ENCODE measurements at regions not wholly inside any gene's neighbourhood (a gene's known extent, or its start where the extent isn't known, plus 50 kb on each side); places are given as distances from the start of the nearest gene placed in this dataset.

GRCh38 chr7:94284104-94284503, 110.6 kb upstream of the COL1A2 start:
- 73 to 77% (median 76%) methylated on average over 2 of the region's 2 CpGs for WGBS, 4 donors
- Histone ChIP-seq H3K4me1 (no peaks in the 10 kb centered on the region), H3K36me3 (no peaks in the 10 kb centered on the region), H3K27me3 (no peaks in the 10 kb centered on the region), H3K9me3 (no peaks in the 10 kb centered on the region), H3K4me3 (no peak overlapping the region), H3K27ac (no peak overlapping the region)
- DNase-seq (no peak), ATAC-seq (no peak)
- intact Hi-C loops (cut with DNase I), result loop anchor here in 2 of 10 donors (10.0 kb wide), 2 partner anchors 231 to 371 kb away; partner anchors contain the start of gene SGCE (in 1 of the 2)
- TF ChIP-seq POLR2A (IDR thresholded peaks at IDR 0.05), result no peak
- TF ChIP-seq, protein P1, sequence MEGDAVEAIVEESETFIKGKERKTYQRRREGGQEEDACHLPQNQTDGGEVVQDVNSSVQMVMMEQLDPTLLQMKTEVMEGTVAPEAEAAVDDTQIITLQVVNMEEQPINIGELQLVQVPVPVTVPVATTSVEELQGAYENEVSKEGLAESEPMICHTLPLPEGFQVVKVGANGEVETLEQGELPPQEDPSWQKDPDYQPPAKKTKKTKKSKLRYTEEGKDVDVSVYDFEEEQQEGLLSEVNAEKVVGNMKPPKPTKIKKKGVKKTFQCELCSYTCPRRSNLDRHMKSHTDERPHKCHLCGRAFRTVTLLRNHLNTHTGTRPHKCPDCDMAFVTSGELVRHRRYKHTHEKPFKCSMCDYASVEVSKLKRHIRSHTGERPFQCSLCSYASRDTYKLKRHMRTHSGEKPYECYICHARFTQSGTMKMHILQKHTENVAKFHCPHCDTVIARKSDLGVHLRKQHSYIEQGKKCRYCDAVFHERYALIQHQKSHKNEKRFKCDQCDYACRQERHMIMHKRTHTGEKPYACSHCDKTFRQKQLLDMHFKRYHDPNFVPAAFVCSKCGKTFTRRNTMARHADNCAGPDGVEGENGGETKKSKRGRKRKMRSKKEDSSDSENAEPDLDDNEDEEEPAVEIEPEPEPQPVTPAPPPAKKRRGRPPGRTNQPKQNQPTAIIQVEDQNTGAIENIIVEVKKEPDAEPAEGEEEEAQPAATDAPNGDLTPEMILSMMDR (IDR thresholded peaks at IDR 0.05), result no peak

DNA sequence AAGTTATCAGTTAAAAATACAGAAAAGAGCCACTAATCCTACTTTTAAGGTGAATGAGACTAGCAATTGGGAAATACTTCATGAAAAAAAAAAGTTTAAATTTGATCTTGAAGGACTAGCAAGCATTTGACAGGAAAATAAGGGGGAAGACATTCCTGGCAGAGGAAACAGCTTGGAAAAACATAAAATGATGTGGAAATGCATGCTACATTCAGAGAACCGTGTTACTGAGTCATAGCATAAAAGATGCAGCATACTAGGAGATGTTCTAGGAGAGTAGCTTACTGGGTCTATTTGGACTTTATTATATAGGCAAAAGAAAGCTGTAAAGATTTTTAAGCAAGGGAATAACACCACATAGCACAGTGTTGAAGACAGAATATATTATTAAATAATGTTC, 108.6 kb upstream of the COL1A2 start:
- no peak for ATAC-seq
- H3K9me3 ChIP-seq, result no peaks in the 10 kb centered on the region
- 45 to 53% (median 49%) methylated on average over 1 of the region's 1 CpG for WGBS, 4 donors
- H3K4me1 ChIP-seq, result no peaks in the 10 kb centered on the region
- H3K36me3 ChIP-seq, result no peaks in the 10 kb centered on the region
- no peak overlapping the region for H3K4me3 ChIP-seq
- intact Hi-C loops (cut with DNase I), result loop anchor here in 3 of 10 donors (5.0 to 10.0 kb wide), 4 partner anchors 151 to 961 kb away; partner anchors contain the start of gene SGCE (in 1 of the 3)
- DNase-seq, result no peak
- H3K27me3 ChIP-seq, result no peaks in the 10 kb centered on the region
- TF ChIP-seq, protein P1 (IDR thresholded peaks at IDR 0.05), result no peak
- no peak for TF ChIP-seq POLR2A (IDR thresholded peaks at IDR 0.05)
- no peak overlapping the region for H3K27ac ChIP-seq

DNA sequence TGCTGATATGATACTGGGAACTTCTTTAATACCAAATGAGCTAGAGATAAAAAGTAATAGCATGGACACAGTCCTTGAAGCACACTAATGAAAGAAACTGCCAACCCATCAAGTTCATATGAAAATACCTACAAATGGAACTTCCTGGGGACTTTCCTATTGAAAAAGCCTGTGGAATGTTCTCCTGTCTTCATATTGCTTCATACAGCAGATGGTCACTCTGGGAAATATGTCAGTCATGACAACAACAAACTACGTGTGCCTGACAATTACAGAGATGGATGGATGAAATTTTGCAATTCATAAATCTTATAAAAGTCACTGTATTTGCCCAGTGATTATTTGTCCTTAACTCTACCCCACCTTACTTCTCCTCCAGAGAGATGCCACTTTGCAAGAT, 106.6 kb upstream of the COL1A2 start:
- TF ChIP-seq, protein P1 (IDR thresholded peaks at IDR 0.05), result no peak
- Histone ChIP-seq H3K27ac (no peak overlapping the region), H3K4me3 (no peak overlapping the region), H3K9me3 (no peaks in the 10 kb centered on the region), H3K36me3 (no peaks in the 10 kb centered on the region), H3K27me3 (no peaks in the 10 kb centered on the region), H3K4me1 (no peaks in the 10 kb centered on the region)
- WGBS, 4 donors, result 73 to 75% (median 74%) methylated on average over 1 of the region's 1 CpG
- DNase-seq (no peak), ATAC-seq (no peak)
- intact Hi-C loops (cut with DNase I), result loop anchor here in 4 of 10 donors (2.0 to 10.0 kb wide), 6 partner anchors 107 to 959 kb away; partner anchors contain the start of genes COL1A2 (in 2 of the 4) and SGCE (in 1 of the 4)

GRCh38 chr7:94289071-94289470, 105.6 kb upstream of the COL1A2 start:
- Histone ChIP-seq H3K27ac (no peak overlapping the region), H3K27me3 (no peaks in the 10 kb centered on the region), H3K36me3 (no peaks in the 10 kb centered on the region), H3K9me3 (no peaks in the 10 kb centered on the region), H3K4me3 (no peak overlapping the region), H3K4me1 (no peaks in the 10 kb centered on the region)
- peak in 3 of 4 donors; percentile 82 to 85 (median 83) for ATAC-seq
- peak in 4 of 5 donors; percentile 52 to 61 (median 55) for DNase-seq
- intact Hi-C loops (cut with DNase I), result loop anchor here in 5 of 10 donors (1.0 to 10.0 kb wide), 7 partner anchors 106 to 958 kb away; partner anchors contain the start of genes COL1A2 (in 2 of the 5) and SGCE (in 1 of the 5)
- 49 to 68% (median 55%) methylated on average over 1 of the region's 1 CpG for WGBS, 4 donors
- no peak for TF ChIP-seq POLR2A (IDR thresholded peaks at IDR 0.05)
- TF ChIP-seq, protein P1 (IDR thresholded peaks at IDR 0.05), result peak; percentile 58 to 90 (median 81)
